ENCODE measurements at regions not wholly inside any gene's neighbourhood (a gene's known extent, or its start where the extent isn't known, plus 50 kb on each side); places are given as distances from the start of the nearest gene placed in this dataset.

DNA sequence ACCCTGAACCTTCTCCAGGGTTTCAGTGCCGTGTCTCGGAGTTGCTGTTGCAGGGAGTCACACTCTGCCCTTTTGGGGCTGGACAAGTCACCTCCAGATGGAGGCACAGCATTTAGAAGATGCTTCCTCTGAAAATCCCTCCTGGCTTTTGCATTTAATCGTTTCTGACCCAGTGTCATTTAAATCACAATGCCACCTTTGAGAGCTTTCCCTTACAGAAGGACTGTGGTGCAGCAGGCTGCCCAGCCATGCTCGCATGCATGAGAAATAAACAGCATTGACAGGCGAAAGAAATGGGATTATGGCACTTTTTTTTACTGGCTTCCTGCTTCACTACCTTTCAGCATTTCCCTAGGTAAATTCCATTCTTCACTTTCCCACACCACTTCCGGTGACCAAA is 113.4 kb upstream of the DYRK2 start:
- peak overlapping the region; percentile 41 to 63 (median 63); a peak in 5 of 7 replicates for H3K27ac Mint-ChIP-seq
- Histone ChIP-seq H2BK15ac (ENCODE audit: low read depth, low read length) (no peak overlapping the region), H4K5ac (ENCODE audit: insufficient read length, low read depth, low read length) (no peak overlapping the region), H3T11ph (ENCODE audit: low read length) (no peak overlapping the region), H3K9ac (ENCODE audit: extremely low read depth, insufficient read length, low read length) (no peak overlapping the region), H2AK5ac (ENCODE audit: insufficient read length, low read length) (no peak overlapping the region), H3K56ac (ENCODE audit: insufficient read length, low read depth, low read length) (no peak overlapping the region), H3K14ac (ENCODE audit: insufficient read depth, low read length) (0 out of 2 replicates have a peak overlapping the region, but pooled peaks have one; percentile 41), H3K27me3 (ENCODE audit: insufficient read depth, low read length) (no peaks in the 10 kb centered on the region), H3K4ac (ENCODE audit: low read depth, low read length) (no peak overlapping the region), H3K9me3 (ENCODE audit: control insufficient read depth, low read depth, low read length) (no peaks in the 10 kb centered on the region), H3K4me2 (ENCODE audit: insufficient read depth, insufficient read length, low read length) (no peak overlapping the region), H4K91ac (ENCODE audit: insufficient read length, low read depth, low read length) (no peak overlapping the region), H4K8ac (replicated peaks; ENCODE audit: insufficient read length, low read depth, low read length) (no peak overlapping the region), H3K23ac (ENCODE audit: insufficient read length, low read depth, low read length) (no peak overlapping the region), H4K20me1 (ENCODE audit: control insufficient read depth, insufficient read depth, insufficient read length) (no peaks in the 10 kb centered on the region), H2BK120ac (ENCODE audit: low read depth, low read length, poor library complexity, severe bottlenecking) (no peak overlapping the region), H2AFZ (ENCODE audit: low read length) (no peak overlapping the region), H3K23me2 (ENCODE audit: insufficient read length, low read depth, low read length, poor library complexity, severe bottlenecking) (no peaks in the 10 kb centered on the region), H3K4me1 (ENCODE audit: insufficient read depth, low read length) (peaks cover 11% of the 10 kb centered on the region; the same call in 1 of the 2 replicates), H2BK20ac (ENCODE audit: low read depth, low read length, poor library complexity, severe bottlenecking) (no peak overlapping the region), H2BK5ac (ENCODE audit: insufficient read length, low read length) (no peak overlapping the region), H2BK12ac (ENCODE audit: insufficient read length, low read depth, low read length) (no peak overlapping the region), H3K27ac (ENCODE audit: insufficient read length, low read depth, low read length) (no peak overlapping the region), H3K18ac (ENCODE audit: insufficient read length, low read depth, low read length) (no peak overlapping the region), H3K79me1 (ENCODE audit: insufficient read depth, low read depth, low read length, poor library complexity, severe bottlenecking) (no peaks in the 10 kb centered on the region), H3K79me2 (ENCODE audit: insufficient read depth, low read length) (no peaks in the 10 kb centered on the region)
- H3K9me3 Mint-ChIP-seq = no peaks in the 10 kb centered on the region; a peak in 1 of 5 replicates
- TF ChIP-seq, protein P1, sequence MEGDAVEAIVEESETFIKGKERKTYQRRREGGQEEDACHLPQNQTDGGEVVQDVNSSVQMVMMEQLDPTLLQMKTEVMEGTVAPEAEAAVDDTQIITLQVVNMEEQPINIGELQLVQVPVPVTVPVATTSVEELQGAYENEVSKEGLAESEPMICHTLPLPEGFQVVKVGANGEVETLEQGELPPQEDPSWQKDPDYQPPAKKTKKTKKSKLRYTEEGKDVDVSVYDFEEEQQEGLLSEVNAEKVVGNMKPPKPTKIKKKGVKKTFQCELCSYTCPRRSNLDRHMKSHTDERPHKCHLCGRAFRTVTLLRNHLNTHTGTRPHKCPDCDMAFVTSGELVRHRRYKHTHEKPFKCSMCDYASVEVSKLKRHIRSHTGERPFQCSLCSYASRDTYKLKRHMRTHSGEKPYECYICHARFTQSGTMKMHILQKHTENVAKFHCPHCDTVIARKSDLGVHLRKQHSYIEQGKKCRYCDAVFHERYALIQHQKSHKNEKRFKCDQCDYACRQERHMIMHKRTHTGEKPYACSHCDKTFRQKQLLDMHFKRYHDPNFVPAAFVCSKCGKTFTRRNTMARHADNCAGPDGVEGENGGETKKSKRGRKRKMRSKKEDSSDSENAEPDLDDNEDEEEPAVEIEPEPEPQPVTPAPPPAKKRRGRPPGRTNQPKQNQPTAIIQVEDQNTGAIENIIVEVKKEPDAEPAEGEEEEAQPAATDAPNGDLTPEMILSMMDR (conservative IDR thresholded peaks at IDR 0.05) = no peak
- no peaks in the 10 kb centered on the region; the same call in 1 of the 2 replicates for H3K27me3 Mint-ChIP-seq (ENCODE audit: low read depth)
- peaks cover 0 to 2% (median 0%) of the 10 kb centered on the region in 3 experiments; a peak in 1 of 7 replicates for H3K36me3 Mint-ChIP-seq (ENCODE audit: insufficient read depth in 1 of 3, low read depth in 3 of 3)
- no peak overlapping the region; a peak in 1 of 5 replicates for H3K4me3 Mint-ChIP-seq
- WGBS (ENCODE audit: extremely low coverage, insufficient read length, low lambda C conversion rate) = no CpG with 5 or more reads among the region's 6 CpGs
- no peak for DNase-seq
- peaks cover 36% of the 10 kb centered on the region in 2 experiments for H3K4me1 Mint-ChIP-seq
